Heart left ventricle (tissue), 13 donors: ENCODE measurements at regions not wholly inside any gene's neighbourhood (a gene's known extent, or its start where the extent isn't known, plus 50 kb on each side); places are given as distances from the start of the nearest gene placed in this dataset.

Experiments used
- POLR2A ChIP-seq, 2 donors: fragments of 450-650 bp; IDR thresholded peaks; one replicate each; pipeline ENCODE4 v1.6.1; 2017; ENCODE audit warnings: antibody characterized with exemption in 2 of 2, mild to moderate bottlenecking in 2 of 2, moderate library complexity in 2 of 2
- TF ChIP-seq, protein P1 (sequence below), 12 donors: fragments of 200-600 bp; sonication (generic) in 4 of 12; IDR thresholded peaks; one replicate each; pipeline versions ENCODE4 v1.5.0 to v1.8.0; 2018 to 2022; ENCODE audit warnings: antibody characterized with exemption in 12 of 12, mild to moderate bottlenecking in 5 of 12
- donor health status: ischemic (EF 13 %, LVEDD 7.1; RV severe dilation, severe dysfunction).
- donor health status: DM: no; HTN: yes; CAD: no.
- donor health status: DM: no; HTN: no; CAD: no.
- donor health status: ischemic (EF 25% LVEDD 6.9; RV normal size, moderate dysfunction).
- donor health status: ischemic (EF 25% LVEDD 5.7; RV mildly dilated, moderate dysfunction).
- donor health status: ischemic (EF 35%, LVEDD 5.7; RV mildly dilated, moderate dysfunction).
- donor health status: nonischemic (EF 11% LVEDD 7.7; RV severe dilation, severe dysfunction).
- donor health status: DM: yes; HTN: yes; CAD: no.
- donor health status: PGD.
- donor health status: ischemic (EF 29% LVEDD 5.4; RV normal size, mild dysfunction).
- donor health status: nonischemic (EF 23%, LVEDD 6.1; RV moderate dilation, normal function).

DNA sequence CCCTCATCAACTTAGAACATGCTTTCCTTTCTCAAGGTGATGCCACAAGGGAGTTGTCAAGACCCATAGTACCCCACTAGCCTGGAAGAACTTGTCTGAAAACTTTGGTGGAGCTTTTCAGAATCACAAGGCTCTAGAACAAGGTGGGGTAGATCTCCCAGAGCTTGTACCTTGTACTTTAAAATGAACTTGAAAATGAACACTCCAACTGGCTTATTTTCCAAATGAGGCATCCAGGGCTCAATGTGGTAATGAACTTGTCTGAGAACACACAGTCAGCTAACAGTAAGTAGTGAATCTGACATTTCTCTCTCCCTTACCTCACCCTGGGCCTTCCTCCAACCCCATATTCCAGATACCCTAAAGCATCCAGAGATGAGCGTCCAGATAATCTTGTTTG lies 81.8 kb upstream of the THBS1 start:
- TF ChIP-seq, protein P1, sequence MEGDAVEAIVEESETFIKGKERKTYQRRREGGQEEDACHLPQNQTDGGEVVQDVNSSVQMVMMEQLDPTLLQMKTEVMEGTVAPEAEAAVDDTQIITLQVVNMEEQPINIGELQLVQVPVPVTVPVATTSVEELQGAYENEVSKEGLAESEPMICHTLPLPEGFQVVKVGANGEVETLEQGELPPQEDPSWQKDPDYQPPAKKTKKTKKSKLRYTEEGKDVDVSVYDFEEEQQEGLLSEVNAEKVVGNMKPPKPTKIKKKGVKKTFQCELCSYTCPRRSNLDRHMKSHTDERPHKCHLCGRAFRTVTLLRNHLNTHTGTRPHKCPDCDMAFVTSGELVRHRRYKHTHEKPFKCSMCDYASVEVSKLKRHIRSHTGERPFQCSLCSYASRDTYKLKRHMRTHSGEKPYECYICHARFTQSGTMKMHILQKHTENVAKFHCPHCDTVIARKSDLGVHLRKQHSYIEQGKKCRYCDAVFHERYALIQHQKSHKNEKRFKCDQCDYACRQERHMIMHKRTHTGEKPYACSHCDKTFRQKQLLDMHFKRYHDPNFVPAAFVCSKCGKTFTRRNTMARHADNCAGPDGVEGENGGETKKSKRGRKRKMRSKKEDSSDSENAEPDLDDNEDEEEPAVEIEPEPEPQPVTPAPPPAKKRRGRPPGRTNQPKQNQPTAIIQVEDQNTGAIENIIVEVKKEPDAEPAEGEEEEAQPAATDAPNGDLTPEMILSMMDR (IDR thresholded peaks at IDR 0.05) = no peak
- no peak for TF ChIP-seq POLR2A (IDR thresholded peaks at IDR 0.05)
